Suprapubic skin (tissue), 4 donors: ENCODE measurements at regions not wholly inside any gene's neighbourhood (a gene's known extent, or its start where the extent isn't known, plus 50 kb on each side); places are given as distances from the start of the nearest gene placed in this dataset.

Experiments
- CTCF ChIP-seq, 2 donors: fragments of 200-600 bp in 1 of 2; fragments of 450-650 bp in 1 of 2; sonication (generic) in 1 of 2; IDR thresholded peaks; one replicate each; pipeline ENCODE4 v1.5.1; 2016 to 2019; ENCODE audit warnings: antibody characterized with exemption in 2 of 2, mild to moderate bottlenecking in 1 of 2, moderate library complexity in 1 of 2
- EP300 ChIP-seq: sonication (generic); formaldehyde crosslinking; IDR thresholded peaks from one replicate; pipeline ENCODE4 v1.6.1; 2017; ENCODE audit warnings: antibody characterized with exemption
- POLR2A ChIP-seq, 2 donors: fragments of 450-650 bp; IDR thresholded peaks; one replicate each; pipeline ENCODE4 v1.6.1; 2017; ENCODE audit warnings: antibody characterized with exemption in 2 of 2, mild to moderate bottlenecking in 2 of 2, moderate library complexity in 2 of 2
- POLR2AphosphoS5 ChIP-seq, 3 donors: sonication (generic); formaldehyde crosslinking; IDR thresholded peaks; one replicate each; pipeline ENCODE4 v1.6.1; 2017; ENCODE audit warnings: antibody characterized with exemption in 3 of 3

- TF ChIP-seq CTCF (IDR thresholded peaks at IDR 0.05) (no peak), POLR2A (IDR thresholded peaks at IDR 0.05) (no peak), EP300 (no peak), POLR2AphosphoS5 (IDR thresholded peaks at IDR 0.05) (no peak)
Observed at GRCh38 chr15:66891776-66892175, 173.6 kb upstream of the SMAD3 start.
